PC-9 (cell line): ENCODE measurements at regions not wholly inside any gene's neighbourhood (a gene's known extent, or its start where the extent isn't known, plus 50 kb on each side); places are given as distances from the start of the nearest gene placed in this dataset.

Experiments
- BruUV-seq: library from RNA; stranded (reverse); fragments of 400-500 nt; replicated peaks from 2 replicates; lab custom pipeline; 2021; lab: Mats Ljungman, UMichigan
- CTCF ChIA-PET: fragments of 300-600 bp; sonication (Branson Sonifier 250); formaldehyde crosslinking; loops from one replicate; lab custom pipeline; 2022; ENCODE audit warnings: antibody characterized with exemption; lab: Charles Lee
- POLR2A ChIA-PET: fragments of 300-600 bp; sonication (Branson Sonifier 250); formaldehyde crosslinking; loops from one replicate; lab custom pipeline; 2022; ENCODE audit warnings: antibody characterized with exemption; ENCODE audit not compliant: unreplicated experiment; lab: Charles Lee
- DNase-seq, 2 experiments: peaks; one replicate each; pipeline versions ENCODE4 v3.0.0 to v3.0.0-alpha.2; 2015 to 2022; ENCODE audit warnings: mixed read lengths in 1 of 2
- H2AFZ ChIP-seq: fragments of 200-600 bp; sonication (generic); 2 replicates; pipeline ENCODE4 v1.8.1; 2017; ENCODE audit warnings: antibody characterized with exemption
- H3F3A ChIP-seq: fragments of 200-600 bp; sonication (generic); 2 replicates; pipeline ENCODE4 v1.8.1; 2017; ENCODE audit warnings: antibody characterized with exemption, mild to moderate bottlenecking, low read depth; ENCODE audit not compliant: insufficient read depth
- H3K27ac ChIP-seq: fragments of 200-600 bp; sonication (generic); 2 replicates; pipeline ENCODE4 v1.6.1; 2016; ENCODE audit warnings: mixed run types
- H3K27me3 ChIP-seq: fragments of 200-600 bp; sonication (generic); 2 replicates; pipeline ENCODE4 v1.6.1; 2016; ENCODE audit warnings: low read depth, mixed run types; ENCODE audit not compliant: insufficient read depth
- H3K36me3 ChIP-seq: fragments of 200-600 bp; sonication (generic); 2 replicates; pipeline ENCODE4 v1.6.1; 2016; ENCODE audit warnings: low read depth, mixed run types
- H3K4me1 ChIP-seq: fragments of 200-600 bp; sonication (generic); replicated peaks from 2 replicates; pipeline ENCODE4 v1.6.1; 2016; ENCODE audit warnings: mixed run types; ENCODE audit not compliant: insufficient read depth
- H3K4me2 ChIP-seq: fragments of 200-600 bp; sonication (generic); 2 replicates; pipeline ENCODE4 v1.6.1; 2017; ENCODE audit warnings: mixed run types
- H3K4me3 ChIP-seq: fragments of 200-600 bp; sonication (generic); 2 replicates; pipeline ENCODE4 v1.6.1; 2016; ENCODE audit warnings: mixed run types
- H3K79me2 ChIP-seq: fragments of 200-600 bp; sonication (generic); 2 replicates; pipeline ENCODE4 v1.6.1; 2017; ENCODE audit warnings: low read depth, mixed run types
- H3K9me2 ChIP-seq: fragments of 200-600 bp; sonication (generic); 2 replicates; pipeline ENCODE4 v1.8.1; 2017; ENCODE audit warnings: mild to moderate bottlenecking; ENCODE audit not compliant: insufficient read depth
- H3K9me3 ChIP-seq: fragments of 200-600 bp; sonication (generic); 2 replicates; pipeline ENCODE4 v1.8.1; 2016; ENCODE audit warnings: low read depth; ENCODE audit not compliant: insufficient read depth
- H4K20me1 ChIP-seq: fragments of 200-600 bp; sonication (generic); 2 replicates; pipeline ENCODE4 v1.8.1; 2017; ENCODE audit not compliant: insufficient read depth
- EZH2 ChIP-seq: fragments of 200-600 bp; sonication (generic); IDR thresholded peaks from 2 replicates; pipeline ENCODE4 v1.8.0; 2017; ENCODE audit warnings: antibody characterized with exemption, low read depth
- intact Hi-C: fragments of 100-400 bp; cut with micrococcal nuclease; formaldehyde crosslinking; loops from one replicate; pipeline ENCODE4 v1.10.0; 2022; ENCODE audit not compliant: unreplicated experiment
- TF ChIP-seq, protein P1 (sequence below): fragments of 200-600 bp; sonication (generic); conservative IDR thresholded peaks from 2 replicates; pipeline ENCODE4 v1.6.1; 2017; ENCODE audit warnings: mixed run types, antibody characterized with exemption, mild to moderate bottlenecking, moderate library complexity

DNA sequence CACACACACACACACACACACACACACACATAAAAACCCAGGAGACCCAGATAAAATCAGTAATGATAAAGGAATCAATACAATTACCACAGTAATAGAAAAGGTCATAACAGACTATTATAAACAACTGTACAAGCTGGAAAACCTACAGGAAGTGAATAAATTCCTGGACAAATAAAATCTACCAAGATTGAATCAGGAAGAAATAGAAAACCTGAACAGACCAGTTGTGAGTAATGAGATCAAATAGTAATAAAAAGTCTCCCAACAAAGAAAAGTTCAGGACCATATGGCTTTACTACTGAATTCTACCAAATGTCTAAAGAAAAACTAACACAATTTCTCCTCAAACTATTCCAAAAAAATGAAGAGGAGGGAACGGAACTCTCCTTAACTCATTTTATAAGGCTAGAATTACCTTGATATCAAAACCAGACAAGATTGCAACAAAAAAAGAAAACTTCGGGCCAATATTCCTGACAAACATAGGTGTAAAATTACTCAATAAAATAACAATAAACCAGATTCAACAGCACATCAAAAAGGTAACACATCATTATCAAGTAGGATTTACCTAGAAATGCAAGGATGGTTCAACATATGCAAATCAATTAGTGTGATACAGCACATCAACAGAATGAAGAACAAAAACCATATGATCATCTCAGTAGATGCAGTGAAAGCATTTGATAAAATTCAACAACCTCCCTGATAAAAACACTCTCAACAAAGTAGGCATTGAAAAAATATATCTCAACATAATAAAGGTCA, 325.2 kb upstream of the POU5F2 start:
- Histone ChIP-seq H3K27me3 (no peaks in the 10 kb centered on the region), H2AFZ (no peak overlapping the region), H3K27ac (no peak overlapping the region), H3K9me2 (no peaks in the 10 kb centered on the region), H3K36me3 (no peaks in the 10 kb centered on the region), H3K9me3 (peaks cover 12% of the 10 kb centered on the region), H3K79me2 (peaks cover 6% of the 10 kb centered on the region; the same call in 1 of the 2 replicates), H3K4me2 (no peak overlapping the region), H3K4me3 (no peak overlapping the region), H3K4me1 (no peaks in the 10 kb centered on the region), H4K20me1 (no peaks in the 10 kb centered on the region), H3F3A (no peaks in the 10 kb centered on the region)
- ChIA-PET POLR2A (interaction anchor here (0.6 kb wide), 1 partner anchor 446 kb away, joined by 7 read pairs; no protein-coding TSS in a partner anchor), CTCF (interaction anchor here (0.5 kb wide), 1 partner anchor 172 kb away, joined by 4 read pairs; no protein-coding TSS in a partner anchor)
- DNase-seq, result no peak
- TF ChIP-seq, protein P1, sequence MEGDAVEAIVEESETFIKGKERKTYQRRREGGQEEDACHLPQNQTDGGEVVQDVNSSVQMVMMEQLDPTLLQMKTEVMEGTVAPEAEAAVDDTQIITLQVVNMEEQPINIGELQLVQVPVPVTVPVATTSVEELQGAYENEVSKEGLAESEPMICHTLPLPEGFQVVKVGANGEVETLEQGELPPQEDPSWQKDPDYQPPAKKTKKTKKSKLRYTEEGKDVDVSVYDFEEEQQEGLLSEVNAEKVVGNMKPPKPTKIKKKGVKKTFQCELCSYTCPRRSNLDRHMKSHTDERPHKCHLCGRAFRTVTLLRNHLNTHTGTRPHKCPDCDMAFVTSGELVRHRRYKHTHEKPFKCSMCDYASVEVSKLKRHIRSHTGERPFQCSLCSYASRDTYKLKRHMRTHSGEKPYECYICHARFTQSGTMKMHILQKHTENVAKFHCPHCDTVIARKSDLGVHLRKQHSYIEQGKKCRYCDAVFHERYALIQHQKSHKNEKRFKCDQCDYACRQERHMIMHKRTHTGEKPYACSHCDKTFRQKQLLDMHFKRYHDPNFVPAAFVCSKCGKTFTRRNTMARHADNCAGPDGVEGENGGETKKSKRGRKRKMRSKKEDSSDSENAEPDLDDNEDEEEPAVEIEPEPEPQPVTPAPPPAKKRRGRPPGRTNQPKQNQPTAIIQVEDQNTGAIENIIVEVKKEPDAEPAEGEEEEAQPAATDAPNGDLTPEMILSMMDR, result no peak
- no peak for TF ChIP-seq EZH2
- BruUV-seq, result no TSS peak
- intact Hi-C loops, result loop anchor here (5.0 kb wide), 1 partner anchor 1734 kb away; no protein-coding TSS in a partner anchor

DNA sequence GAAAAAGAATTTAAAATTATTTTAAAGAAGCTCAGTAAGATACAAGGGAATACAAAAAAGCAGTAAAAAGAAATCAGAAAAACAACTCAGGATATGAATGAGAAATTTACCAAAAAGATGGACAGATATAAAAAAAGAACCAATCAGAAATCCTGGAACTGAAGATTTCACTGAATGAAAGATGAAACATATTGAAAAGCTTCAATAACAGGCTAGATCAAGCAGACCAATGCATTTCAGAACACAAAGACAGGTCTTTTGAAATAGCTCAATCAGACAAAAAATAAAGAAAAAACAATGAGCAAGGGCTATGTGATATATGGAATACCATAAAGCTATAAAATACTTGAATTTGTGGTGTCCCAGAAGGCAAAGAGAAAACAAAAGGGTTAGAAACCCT, 322.6 kb upstream of the POU5F2 start:
- intact Hi-C loops, result no loop called here
- ChIA-PET POLR2A (no interaction called here), CTCF (no interaction called here)
- H4K20me1 ChIP-seq, result no peaks in the 10 kb centered on the region
- BruUV-seq, result no TSS peak
- no peaks in the 10 kb centered on the region for H3K9me2 ChIP-seq
- H2AFZ ChIP-seq, result no peak overlapping the region
- no peaks in the 10 kb centered on the region for H3K4me1 ChIP-seq
- no peak overlapping the region for H3K27ac ChIP-seq
- H3K4me2 ChIP-seq, result no peak overlapping the region
- peaks cover 12% of the 10 kb centered on the region for H3K9me3 ChIP-seq
- H3K4me3 ChIP-seq, result no peak overlapping the region
- no peaks in the 10 kb centered on the region for H3F3A ChIP-seq
- no peaks in the 10 kb centered on the region for H3K27me3 ChIP-seq
- no peak for DNase-seq
- no peaks in the 10 kb centered on the region for H3K36me3 ChIP-seq
- peaks cover 6% of the 10 kb centered on the region; the same call in 1 of the 2 replicates for H3K79me2 ChIP-seq
- TF ChIP-seq, protein P1, result no peak
- no peak for TF ChIP-seq EZH2

DNA sequence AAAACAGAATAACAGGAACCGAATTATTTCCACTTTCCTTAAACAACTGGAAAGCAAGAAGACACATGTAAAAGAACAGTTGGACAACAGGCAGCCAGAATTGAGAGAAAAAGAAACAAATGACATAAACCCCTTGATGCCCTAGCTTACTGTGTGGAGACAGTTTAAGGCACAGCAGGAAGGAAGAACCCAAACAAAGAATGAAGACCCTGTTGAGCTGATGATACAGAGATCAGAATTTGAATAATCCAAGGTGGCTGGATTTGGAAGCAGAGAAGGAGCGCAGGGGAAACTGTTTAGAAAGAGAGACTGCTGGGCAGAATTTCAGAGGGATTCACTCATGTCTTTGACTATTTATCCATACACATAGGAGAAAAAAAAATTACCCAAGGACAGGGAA, 316.3 kb upstream of the POU5F2 start:
- Histone ChIP-seq H3K4me1 (no peaks in the 10 kb centered on the region), H3K36me3 (no peaks in the 10 kb centered on the region), H3F3A (no peaks in the 10 kb centered on the region), H3K9me3 (no peaks in the 10 kb centered on the region), H3K79me2 (no peaks in the 10 kb centered on the region), H2AFZ (no peak overlapping the region), H3K27ac (no peak overlapping the region), H3K27me3 (no peaks in the 10 kb centered on the region), H3K9me2 (no peaks in the 10 kb centered on the region), H3K4me2 (no peak overlapping the region), H3K4me3 (no peak overlapping the region), H4K20me1 (no peaks in the 10 kb centered on the region)
- TF ChIP-seq, protein P1, result no peak
- TF ChIP-seq EZH2, result no peak
- DNase-seq, result no peak
- intact Hi-C loops, result no loop called here
- POLR2A ChIA-PET, result no interaction called here
- no TSS peak for BruUV-seq
- CTCF ChIA-PET, result no interaction called here
